Neural crest cell (in vitro differentiated cells): ENCODE measurements at regions not wholly inside any gene's neighbourhood (a gene's known extent, or its start where the extent isn't known, plus 50 kb on each side); places are given as distances from the start of the nearest gene placed in this dataset.
A peak's percentile ranks its signal among the peaks of the same experiment; 100 is the strongest.

Source experiments
- DNase-seq: peaks from one replicate; pipeline ENCODE4 v3.0.0; 2021; ENCODE audit warnings: low read depth, mixed read lengths, low spot score
- H3K27ac Mint-ChIP-seq: one replicate; pipeline ENCODE4 v1.8.0; 2021; ENCODE audit warnings: mild to moderate bottlenecking, mixed read lengths; ENCODE audit not compliant: unreplicated experiment
- H3K27me3 Mint-ChIP-seq: 2 replicates; pipeline ENCODE4 v1.8.0; 2021; ENCODE audit warnings: low read depth, mild to moderate bottlenecking, mixed read lengths
- H3K36me3 Mint-ChIP-seq: 2 replicates; pipeline ENCODE4 v1.8.0; 2021; ENCODE audit warnings: low read depth, mild to moderate bottlenecking, mixed read lengths
- H3K4me1 Mint-ChIP-seq: 2 replicates; pipeline ENCODE4 v1.8.0; 2021; ENCODE audit warnings: mixed read lengths
- H3K4me3 Mint-ChIP-seq: one replicate; pipeline ENCODE4 v1.8.0; 2021; ENCODE audit warnings: mild to moderate bottlenecking, mixed read lengths
- H3K9me3 Mint-ChIP-seq: 2 replicates; pipeline ENCODE4 v1.8.0; 2021; ENCODE audit warnings: mixed read lengths
- TF ChIP-seq, protein P1 (sequence below): fragments of 200-600 bp; sonication (generic); conservative IDR thresholded peaks from 2 replicates; pipeline ENCODE4 v1.5.0; 2021; ENCODE audit warnings: antibody characterized with exemption, mild to moderate bottlenecking

DNA sequence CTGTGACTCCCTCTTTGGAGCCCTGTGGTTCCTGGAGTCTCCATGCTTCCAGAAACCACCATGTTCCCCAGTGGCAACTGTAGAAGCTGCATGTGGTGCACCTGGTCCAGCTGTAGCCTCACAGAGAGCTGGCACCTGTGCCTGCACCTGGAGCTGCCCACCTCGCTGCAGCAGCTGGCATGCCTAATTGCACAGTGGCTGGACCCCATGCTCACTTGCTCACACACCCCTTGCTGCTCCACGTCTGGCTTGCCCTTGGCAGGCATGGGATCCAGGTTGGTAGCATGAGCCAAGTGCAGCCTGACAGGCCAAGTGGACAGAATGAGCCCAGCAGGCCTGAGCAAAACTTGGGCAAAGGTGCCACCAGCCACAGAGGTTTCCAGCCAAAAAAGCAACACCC lies 680.1 kb downstream of the MATN1 start:
- Mint-ChIP-seq H3K4me1 (no peaks in the 10 kb centered on the region), H3K9me3 (no peaks in the 10 kb centered on the region), H3K27ac (no peak overlapping the region), H3K27me3 (no peaks in the 10 kb centered on the region), H3K4me3 (no peak overlapping the region), H3K36me3 (no peaks in the 10 kb centered on the region)
- TF ChIP-seq, protein P1, sequence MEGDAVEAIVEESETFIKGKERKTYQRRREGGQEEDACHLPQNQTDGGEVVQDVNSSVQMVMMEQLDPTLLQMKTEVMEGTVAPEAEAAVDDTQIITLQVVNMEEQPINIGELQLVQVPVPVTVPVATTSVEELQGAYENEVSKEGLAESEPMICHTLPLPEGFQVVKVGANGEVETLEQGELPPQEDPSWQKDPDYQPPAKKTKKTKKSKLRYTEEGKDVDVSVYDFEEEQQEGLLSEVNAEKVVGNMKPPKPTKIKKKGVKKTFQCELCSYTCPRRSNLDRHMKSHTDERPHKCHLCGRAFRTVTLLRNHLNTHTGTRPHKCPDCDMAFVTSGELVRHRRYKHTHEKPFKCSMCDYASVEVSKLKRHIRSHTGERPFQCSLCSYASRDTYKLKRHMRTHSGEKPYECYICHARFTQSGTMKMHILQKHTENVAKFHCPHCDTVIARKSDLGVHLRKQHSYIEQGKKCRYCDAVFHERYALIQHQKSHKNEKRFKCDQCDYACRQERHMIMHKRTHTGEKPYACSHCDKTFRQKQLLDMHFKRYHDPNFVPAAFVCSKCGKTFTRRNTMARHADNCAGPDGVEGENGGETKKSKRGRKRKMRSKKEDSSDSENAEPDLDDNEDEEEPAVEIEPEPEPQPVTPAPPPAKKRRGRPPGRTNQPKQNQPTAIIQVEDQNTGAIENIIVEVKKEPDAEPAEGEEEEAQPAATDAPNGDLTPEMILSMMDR, result no peak
- no peak for DNase-seq

DNA sequence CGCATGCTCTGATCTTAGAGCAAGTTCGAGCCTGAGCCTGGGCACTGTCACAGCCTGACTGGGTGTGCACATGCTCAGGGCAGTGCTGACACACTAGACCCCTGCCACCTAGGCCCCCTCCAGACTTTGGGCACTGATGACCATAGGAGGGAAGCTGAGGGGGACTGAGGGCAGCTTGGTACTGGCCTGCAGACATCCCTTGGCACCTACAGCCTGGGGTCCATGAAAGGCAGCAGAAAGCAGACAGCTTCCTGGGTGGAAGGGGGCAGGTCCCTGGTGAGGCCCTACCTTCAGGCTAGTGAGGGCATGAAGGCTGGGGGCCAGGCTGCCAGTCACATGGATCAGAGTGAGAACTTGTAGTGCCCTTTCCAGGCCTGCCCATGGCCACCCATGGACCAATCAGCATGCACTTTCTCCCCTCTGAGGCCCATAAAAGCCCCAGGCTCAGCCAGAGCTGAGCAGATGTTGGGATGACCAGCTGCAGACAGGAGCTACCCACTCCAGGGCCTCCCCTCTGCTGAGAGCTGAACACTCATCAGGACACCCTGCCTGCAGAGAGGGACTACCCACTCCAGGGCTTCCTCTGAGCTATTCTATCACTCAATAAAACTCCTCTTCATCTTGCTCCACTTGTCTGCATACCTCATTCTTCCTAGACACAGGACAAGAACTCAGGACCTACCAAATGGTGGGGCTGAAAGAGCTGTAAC lies 680.8 kb downstream of the MATN1 start:
- H3K4me1 Mint-ChIP-seq, result no peaks in the 10 kb centered on the region
- no peak for DNase-seq
- no peak overlapping the region for H3K27ac Mint-ChIP-seq
- no peaks in the 10 kb centered on the region for H3K27me3 Mint-ChIP-seq
- no peaks in the 10 kb centered on the region for H3K9me3 Mint-ChIP-seq
- H3K4me3 Mint-ChIP-seq, result no peak overlapping the region
- H3K36me3 Mint-ChIP-seq, result no peaks in the 10 kb centered on the region
- TF ChIP-seq, protein P1, result no peak

DNA sequence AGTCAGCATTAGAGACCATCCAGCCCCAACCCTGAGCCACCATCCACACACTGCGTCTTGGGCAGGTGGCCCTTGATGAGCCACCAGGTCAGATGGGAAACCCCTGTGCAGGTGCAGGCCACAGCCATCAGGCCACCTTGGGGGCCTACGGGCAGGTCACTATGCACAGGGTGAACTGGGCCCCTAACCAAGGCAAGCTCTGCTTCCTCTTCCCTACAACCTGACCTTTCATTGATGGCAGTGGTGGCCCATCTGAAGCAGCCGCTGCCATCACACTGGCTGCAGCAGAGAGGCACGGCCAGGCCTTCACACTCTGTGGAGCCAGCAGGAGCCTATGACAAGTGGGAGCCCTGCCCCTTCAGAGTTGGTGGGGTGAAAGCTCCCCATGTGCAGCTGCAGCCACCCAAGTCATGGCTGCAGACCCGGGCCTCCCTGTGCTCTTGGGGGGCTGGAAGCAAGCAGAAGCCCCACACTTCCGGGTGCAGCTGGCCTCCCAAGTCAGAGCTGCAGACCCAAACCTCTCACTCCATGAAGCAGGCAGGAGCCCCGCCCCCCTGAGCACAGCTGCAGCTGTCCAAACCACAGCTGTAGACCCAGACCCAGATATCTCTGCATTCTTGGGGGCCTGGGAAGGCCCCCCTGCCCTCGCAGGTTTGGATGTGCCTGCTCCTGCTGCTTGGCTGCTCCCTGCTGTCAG lies 681.5 kb downstream of the MATN1 start:
- Mint-ChIP-seq H3K36me3 (no peaks in the 10 kb centered on the region), H3K4me3 (no peak overlapping the region), H3K27me3 (no peaks in the 10 kb centered on the region), H3K4me1 (no peaks in the 10 kb centered on the region), H3K9me3 (no peaks in the 10 kb centered on the region), H3K27ac (no peak overlapping the region)
- DNase-seq, result no peak
- TF ChIP-seq, protein P1, result no peak

DNA sequence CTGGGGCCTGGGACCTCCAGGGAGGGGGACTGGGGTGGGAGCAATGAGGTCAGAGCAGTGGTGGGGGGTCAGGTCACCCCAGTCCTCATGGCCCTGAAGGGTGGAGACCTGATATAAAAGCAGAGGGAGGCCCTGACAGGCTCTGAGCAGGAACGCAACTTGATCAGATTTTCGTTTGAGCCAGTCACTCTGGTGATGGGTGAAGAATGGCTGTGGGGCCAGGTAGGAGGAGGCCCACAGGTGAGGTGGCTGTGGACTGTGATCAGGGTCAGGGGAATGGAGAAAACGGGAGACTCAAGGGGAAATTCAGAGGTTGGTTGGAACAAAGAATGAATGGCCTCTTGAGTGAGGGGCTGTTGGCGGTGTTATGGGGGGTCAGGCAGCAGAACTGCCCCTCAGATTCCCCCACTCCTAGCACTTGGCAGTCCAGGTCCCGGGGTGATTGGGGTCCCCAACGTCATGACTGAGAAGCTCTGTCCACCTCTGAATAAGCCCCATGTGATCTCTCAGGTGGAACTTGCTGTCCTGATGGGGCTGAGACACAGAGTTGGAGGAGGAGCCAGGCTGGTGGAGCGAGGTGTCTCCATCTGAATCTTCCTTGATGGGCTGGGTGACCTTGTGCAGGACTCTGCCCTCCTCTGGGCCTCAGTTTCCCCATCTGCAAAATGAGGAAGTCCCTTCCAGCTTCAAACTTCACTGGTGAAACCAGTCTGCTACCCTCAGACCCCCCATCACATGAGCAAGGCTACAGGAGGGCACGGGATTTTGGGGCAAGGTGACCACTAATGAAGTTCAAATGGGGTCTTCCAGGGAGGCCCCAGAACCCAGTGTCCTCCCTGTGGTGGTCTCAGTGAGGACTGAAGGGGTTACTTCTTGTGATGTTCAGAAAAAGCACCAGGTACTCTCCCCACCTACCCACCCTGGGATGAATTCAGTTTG lies 683.0 kb downstream of the MATN1 start:
- Mint-ChIP-seq H3K4me3 (no peak overlapping the region), H3K4me1 (no peaks in the 10 kb centered on the region), H3K36me3 (no peaks in the 10 kb centered on the region), H3K9me3 (no peaks in the 10 kb centered on the region), H3K27ac (no peak overlapping the region), H3K27me3 (no peaks in the 10 kb centered on the region)
- TF ChIP-seq, protein P1, result no peak
- DNase-seq, result no peak

DNA sequence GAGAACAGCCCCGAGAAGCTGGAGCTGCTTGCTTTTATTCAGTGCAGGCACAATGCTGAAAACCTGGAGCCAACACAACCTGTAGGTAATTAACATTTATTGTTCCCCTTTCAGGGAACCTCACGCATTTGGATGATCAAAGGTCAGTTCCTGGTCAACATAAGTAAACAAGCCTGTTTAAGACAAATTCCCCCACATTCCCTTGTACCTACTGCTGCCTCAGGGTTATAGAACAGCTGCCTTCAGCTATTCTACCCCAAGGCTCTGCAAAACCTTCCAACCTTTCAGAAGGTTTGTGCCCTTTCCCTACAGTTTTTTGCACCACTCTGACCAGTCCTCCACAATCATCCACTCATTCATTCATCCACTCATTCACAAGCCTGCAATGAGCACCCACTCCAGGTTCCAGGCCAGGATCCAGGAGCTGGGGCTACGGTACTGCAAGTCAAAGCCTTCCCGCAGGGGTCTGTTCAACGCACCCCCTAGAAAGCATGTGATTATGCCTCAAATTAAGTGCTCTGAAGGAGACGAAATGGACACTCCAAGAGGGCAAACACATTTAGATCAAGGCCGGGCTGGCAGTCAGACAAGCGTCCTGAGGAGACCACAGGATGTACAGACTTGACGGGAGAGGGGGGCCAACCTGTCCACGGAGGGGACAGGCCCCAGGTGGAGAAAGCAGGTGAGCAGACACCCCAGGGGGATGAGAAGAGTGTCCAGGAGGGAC lies 683.9 kb downstream of the MATN1 start:
- no peaks in the 10 kb centered on the region for H3K4me1 Mint-ChIP-seq
- H3K9me3 Mint-ChIP-seq, result no peaks in the 10 kb centered on the region
- DNase-seq, result no peak
- no peak overlapping the region for H3K4me3 Mint-ChIP-seq
- H3K27me3 Mint-ChIP-seq, result no peaks in the 10 kb centered on the region
- TF ChIP-seq, protein P1, result no peak
- peak overlapping the region; percentile 51 for H3K27ac Mint-ChIP-seq
- no peaks in the 10 kb centered on the region for H3K36me3 Mint-ChIP-seq
